ENCODE measurements at regions not wholly inside any gene's neighbourhood (a gene's known extent, or its start where the extent isn't known, plus 50 kb on each side); places are given as distances from the start of the nearest gene placed in this dataset.

DNA sequence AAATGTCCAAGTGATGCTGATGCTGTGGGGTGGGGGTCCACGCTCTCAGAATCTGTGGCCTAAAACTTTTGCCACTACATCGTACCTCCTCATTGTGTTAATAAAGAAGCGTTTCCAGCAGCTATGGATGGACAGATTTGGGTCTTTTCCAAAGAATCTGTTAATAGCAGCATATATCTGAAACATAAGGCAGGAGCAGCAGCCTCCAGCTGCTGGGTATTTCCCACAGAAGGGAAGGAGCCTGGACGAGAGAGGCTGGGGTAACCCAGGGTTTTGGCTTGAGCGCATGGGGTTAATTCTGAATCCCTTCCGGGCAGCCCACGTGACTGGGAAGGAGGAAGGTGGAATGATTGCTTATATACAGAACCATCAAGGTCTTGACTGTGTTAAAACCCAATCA is 332.4 kb downstream of the BCOR start:
- intact Hi-C loops (cut with micrococcal nuclease), result no loop called here
- WGBS, 2 experiments (ENCODE audit: extremely low coverage in 2 of 2, insufficient read length in 1 of 2), result no CpG with 5 or more reads among the region's 7 CpGs
- H2BK5ac ChIP-seq (ENCODE audit: low read depth, low read length, poor library complexity, severe bottlenecking), result no peak overlapping the region
- no peak overlapping the region for H2BK120ac ChIP-seq (ENCODE audit: low read depth, low read length)
- H3K4me2 ChIP-seq (ENCODE audit: low read depth, low read length), result no peak overlapping the region
- H3K36me3 ChIP-seq (ENCODE audit: control insufficient read depth, insufficient read depth, low read length), result no peaks in the 10 kb centered on the region
- H3K4me1 ChIP-seq (ENCODE audit: control insufficient read depth, insufficient read depth, low read length), result peaks cover 5% of the 10 kb centered on the region; the same call in 1 of the 2 replicates
- H3K4ac ChIP-seq (ENCODE audit: low read depth, low read length), result no peak overlapping the region
- H3K4me3 ChIP-seq (ENCODE audit: insufficient read depth, low read depth, low read length), result no peak overlapping the region
- no peak overlapping the region for H2AFZ ChIP-seq (replicated peaks; ENCODE audit: low read length, poor library complexity)
- H4K8ac ChIP-seq (ENCODE audit: low read depth in 2 of 2, low read length in 2 of 2), result no peak overlapping the region
- no peak overlapping the region for H3K18ac ChIP-seq (ENCODE audit: low read depth, low read length)
- no peak overlapping the region for H4K5ac ChIP-seq (ENCODE audit: low read depth, low read length)
- no peak overlapping the region for H3K23ac ChIP-seq (ENCODE audit: low read depth, low read length)
- H3K9me3 ChIP-seq (ENCODE audit: control insufficient read depth, insufficient read depth, low read length), result no peaks in the 10 kb centered on the region
- no peak overlapping the region for H3K9ac ChIP-seq (ENCODE audit: low read depth, low read length)
- H4K20me1 ChIP-seq (ENCODE audit: insufficient read depth, low read length), result no peaks in the 10 kb centered on the region
- no peak for DNase-seq
- no peak overlapping the region for H2AK5ac ChIP-seq (ENCODE audit: low read depth, low read length)
- no peaks in the 10 kb centered on the region for H3K79me1 ChIP-seq (ENCODE audit: low read depth in 1 of 2, low read length in 2 of 2)
- no peak for ATAC-seq (ENCODE audit: low read depth)
- H3K56ac ChIP-seq (ENCODE audit: extremely low read depth, insufficient read depth, low read length), result no peak overlapping the region
- no TSS peak for BruUV-seq (replicated peaks)
- no peaks in the 10 kb centered on the region for H3K9me1 ChIP-seq (ENCODE audit: insufficient read depth, low read length)
- H3K14ac ChIP-seq (replicated peaks; ENCODE audit: low read depth, low read length), result no peak overlapping the region
- in situ Hi-C loops (cut with MboI; ENCODE audit: low sequenced_read_pairs), result no loop called here
- no peak overlapping the region for H2BK20ac ChIP-seq (ENCODE audit: low read depth, low read length)
- POLR2A ChIA-PET (ENCODE audit: unreplicated experiment), result no interaction called here
- H4K91ac ChIP-seq (ENCODE audit: insufficient read depth, low read depth, low read length), result no peak overlapping the region
- H3K27ac ChIP-seq (ENCODE audit: insufficient read depth, low read length), result no peak overlapping the region
- no peak overlapping the region for H2BK15ac ChIP-seq (ENCODE audit: low read depth, low read length)
- CTCF ChIA-PET, result no interaction called here
- no peak overlapping the region for H2AK9ac ChIP-seq (replicated peaks; ENCODE audit: low read depth, low read length, poor library complexity)
- dilution Hi-C loops (cut with HindIII; ENCODE audit: low sequenced_read_pairs, unreplicated experiment), result no loop called here
- TF ChIP-seq MAFK (IDR thresholded peaks at IDR 0.05; ENCODE audit: low read depth, low read length) (no peak), MXI1 (IDR thresholded peaks at IDR 0.05; ENCODE audit: borderline replicate concordance, low read depth, low read length) (no peak), RFX5 (IDR thresholded peaks at IDR 0.05; ENCODE audit: low read depth, low read length) (no peak), FOS (IDR thresholded peaks at IDR 0.05; ENCODE audit: low read depth, low read length) (no peak), SMC3 (IDR thresholded peaks at IDR 0.05; ENCODE audit: low read depth, low read length) (no peak), RCOR1 (IDR thresholded peaks at IDR 0.05; ENCODE audit: insufficient replicate concordance, low read length) (no peak), MAZ (IDR thresholded peaks at IDR 0.05; ENCODE audit: borderline replicate concordance, low read depth, low read length) (no peak)
- TF ChIP-seq, protein P1, sequence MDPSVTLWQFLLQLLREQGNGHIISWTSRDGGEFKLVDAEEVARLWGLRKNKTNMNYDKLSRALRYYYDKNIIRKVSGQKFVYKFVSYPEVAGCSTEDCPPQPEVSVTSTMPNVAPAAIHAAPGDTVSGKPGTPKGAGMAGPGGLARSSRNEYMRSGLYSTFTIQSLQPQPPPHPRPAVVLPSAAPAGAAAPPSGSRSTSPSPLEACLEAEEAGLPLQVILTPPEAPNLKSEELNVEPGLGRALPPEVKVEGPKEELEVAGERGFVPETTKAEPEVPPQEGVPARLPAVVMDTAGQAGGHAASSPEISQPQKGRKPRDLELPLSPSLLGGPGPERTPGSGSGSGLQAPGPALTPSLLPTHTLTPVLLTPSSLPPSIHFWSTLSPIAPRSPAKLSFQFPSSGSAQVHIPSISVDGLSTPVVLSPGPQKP (IDR thresholded peaks at IDR 0.05; ENCODE audit: borderline replicate concordance, low read depth, low read length), result no peak
- TF ChIP-seq, protein P2, sequence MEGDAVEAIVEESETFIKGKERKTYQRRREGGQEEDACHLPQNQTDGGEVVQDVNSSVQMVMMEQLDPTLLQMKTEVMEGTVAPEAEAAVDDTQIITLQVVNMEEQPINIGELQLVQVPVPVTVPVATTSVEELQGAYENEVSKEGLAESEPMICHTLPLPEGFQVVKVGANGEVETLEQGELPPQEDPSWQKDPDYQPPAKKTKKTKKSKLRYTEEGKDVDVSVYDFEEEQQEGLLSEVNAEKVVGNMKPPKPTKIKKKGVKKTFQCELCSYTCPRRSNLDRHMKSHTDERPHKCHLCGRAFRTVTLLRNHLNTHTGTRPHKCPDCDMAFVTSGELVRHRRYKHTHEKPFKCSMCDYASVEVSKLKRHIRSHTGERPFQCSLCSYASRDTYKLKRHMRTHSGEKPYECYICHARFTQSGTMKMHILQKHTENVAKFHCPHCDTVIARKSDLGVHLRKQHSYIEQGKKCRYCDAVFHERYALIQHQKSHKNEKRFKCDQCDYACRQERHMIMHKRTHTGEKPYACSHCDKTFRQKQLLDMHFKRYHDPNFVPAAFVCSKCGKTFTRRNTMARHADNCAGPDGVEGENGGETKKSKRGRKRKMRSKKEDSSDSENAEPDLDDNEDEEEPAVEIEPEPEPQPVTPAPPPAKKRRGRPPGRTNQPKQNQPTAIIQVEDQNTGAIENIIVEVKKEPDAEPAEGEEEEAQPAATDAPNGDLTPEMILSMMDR (conservative IDR thresholded peaks at IDR 0.05; ENCODE audit: low read depth, low read length), result no peak
- H3K27me3 ChIP-seq (ENCODE audit: control insufficient read depth, insufficient read depth, low read length), result peaks cover 7% of the 10 kb centered on the region; the same call in 1 of the 2 replicates

Data from IMR-90 (cell line).